ENCODE measurements at regions not wholly inside any gene's neighbourhood (a gene's known extent, or its start where the extent isn't known, plus 50 kb on each side); places are given as distances from the start of the nearest gene placed in this dataset.

DNA sequence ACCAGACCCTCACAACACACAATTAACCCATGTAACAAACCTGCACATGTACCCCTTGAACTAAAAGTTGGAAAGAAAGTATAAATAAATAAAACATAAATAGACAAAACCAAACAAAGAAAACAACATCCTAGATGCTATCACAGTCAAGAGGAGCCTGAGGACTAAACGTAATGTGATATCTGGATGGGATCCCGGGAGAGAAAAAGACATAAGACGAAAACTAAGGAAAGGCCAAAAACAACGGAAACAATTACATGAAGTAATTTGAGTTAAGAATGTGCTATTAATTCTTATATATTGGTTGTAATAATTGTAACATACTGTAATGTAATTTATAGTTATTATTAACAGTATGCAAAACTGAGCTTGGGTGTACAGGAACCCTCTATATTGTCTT is 793.9 kb downstream of the SEMA5A start:
- TF ChIP-seq, protein P1, sequence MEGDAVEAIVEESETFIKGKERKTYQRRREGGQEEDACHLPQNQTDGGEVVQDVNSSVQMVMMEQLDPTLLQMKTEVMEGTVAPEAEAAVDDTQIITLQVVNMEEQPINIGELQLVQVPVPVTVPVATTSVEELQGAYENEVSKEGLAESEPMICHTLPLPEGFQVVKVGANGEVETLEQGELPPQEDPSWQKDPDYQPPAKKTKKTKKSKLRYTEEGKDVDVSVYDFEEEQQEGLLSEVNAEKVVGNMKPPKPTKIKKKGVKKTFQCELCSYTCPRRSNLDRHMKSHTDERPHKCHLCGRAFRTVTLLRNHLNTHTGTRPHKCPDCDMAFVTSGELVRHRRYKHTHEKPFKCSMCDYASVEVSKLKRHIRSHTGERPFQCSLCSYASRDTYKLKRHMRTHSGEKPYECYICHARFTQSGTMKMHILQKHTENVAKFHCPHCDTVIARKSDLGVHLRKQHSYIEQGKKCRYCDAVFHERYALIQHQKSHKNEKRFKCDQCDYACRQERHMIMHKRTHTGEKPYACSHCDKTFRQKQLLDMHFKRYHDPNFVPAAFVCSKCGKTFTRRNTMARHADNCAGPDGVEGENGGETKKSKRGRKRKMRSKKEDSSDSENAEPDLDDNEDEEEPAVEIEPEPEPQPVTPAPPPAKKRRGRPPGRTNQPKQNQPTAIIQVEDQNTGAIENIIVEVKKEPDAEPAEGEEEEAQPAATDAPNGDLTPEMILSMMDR (IDR thresholded peaks at IDR 0.05) = no peak
- TF ChIP-seq POLR2AphosphoS5 (IDR thresholded peaks at IDR 0.05; ENCODE audit: insufficient read depth in 1 of 2, low read depth in 1 of 2) = no peak
